GM23338 (cell line): ENCODE measurements at regions not wholly inside any gene's neighbourhood (a gene's known extent, or its start where the extent isn't known, plus 50 kb on each side); places are given as distances from the start of the nearest gene placed in this dataset.

ENCODE experiments used
- CREB1 ChIP-seq: fragments of 250-450 bp; sonication (Bioruptor Pico); IDR thresholded peaks from 2 replicates; pipeline ENCODE4 v1.5.0; 2020; ENCODE audit warnings: low read depth, mild to moderate bottlenecking, moderate library complexity
- CTCF ChIP-seq, 2 experiments: fragments of 200-600 bp in 1 of 2; sonication (generic) in 1 of 2; conservative IDR thresholded peaks; 2 replicates each; pipeline versions ENCODE4 v1.5.1 to v1.6.1; 2016 to 2017; ENCODE audit warnings: antibody characterized with exemption in 2 of 2, low read depth in 2 of 2, mild to moderate bottlenecking in 2 of 2, moderate library complexity in 1 of 2
- EZH2 ChIP-seq: fragments of 200-600 bp; sonication (generic); IDR thresholded peaks from one replicate; pipeline ENCODE4 v1.8.0; 2017; ENCODE audit warnings: antibody characterized with exemption, mild to moderate bottlenecking, low read depth; ENCODE audit not compliant: unreplicated experiment
- EZH2phosphoT487 ChIP-seq: fragments of 200-600 bp; sonication (generic); IDR thresholded peaks from one replicate; pipeline ENCODE4 v1.8.1; 2018; ENCODE audit warnings: antibody characterized with exemption; ENCODE audit not compliant: unreplicated experiment
- JUNB ChIP-seq: IDR thresholded peaks from one replicate; pipeline ENCODE4 v1.6.1; 2016; ENCODE audit warnings: antibody characterized with exemption; ENCODE audit not compliant: unreplicated experiment
- NANOG ChIP-seq: IDR thresholded peaks from 2 replicates; pipeline ENCODE4 v1.6.1; 2016; ENCODE audit warnings: antibody characterized with exemption, borderline replicate concordance
- POLR2AphosphoS5 ChIP-seq: IDR thresholded peaks from 2 replicates; pipeline ENCODE4 v1.6.1; 2016; ENCODE audit warnings: antibody characterized with exemption, low read depth
- STAT1 ChIP-seq: IDR thresholded peaks from one replicate; pipeline ENCODE4 v1.6.1; 2016; ENCODE audit warnings: antibody characterized with exemption; ENCODE audit not compliant: unreplicated experiment
- ZNF114 ChIP-seq: fragments of 250-450 bp; sonication (Bioruptor Pico); IDR thresholded peaks from 2 replicates; pipeline ENCODE4 v1.5.0; 2020; ENCODE audit warnings: mild to moderate bottlenecking, moderate library complexity
- ZNF331 ChIP-seq: fragments of 250-450 bp; sonication (Bioruptor Pico); IDR thresholded peaks from 2 replicates; pipeline ENCODE4 v1.5.0; 2020; ENCODE audit warnings: low read depth, mild to moderate bottlenecking, moderate library complexity
- TF ChIP-seq, protein P1 (sequence below): IDR thresholded peaks from one replicate; pipeline ENCODE4 v1.6.1; 2018; ENCODE audit warnings: antibody characterized with exemption; ENCODE audit not compliant: unreplicated experiment
- TF ChIP-seq, protein P2 (sequence below): fragments of 250-450 bp; sonication (Bioruptor Pico); IDR thresholded peaks from 2 replicates; pipeline ENCODE4 v1.5.0; 2020; ENCODE audit warnings: mild to moderate bottlenecking, moderate library complexity
- TF ChIP-seq, protein P3 (sequence below): IDR thresholded peaks from 2 replicates; pipeline ENCODE4 v1.6.1; 2016; ENCODE audit warnings: antibody characterized with exemption

GRCh38 chr11:121869478-121869877 lies 246.5 kb downstream of the BLID start:
- TF ChIP-seq EZH2 (no peak), CTCF (conservative IDR thresholded peaks at IDR 0.05; ENCODE audit: low read depth in 2 of 2) (no peak), CREB1 (CRISPR knock-in tag) (no peak), JUNB (no peak), POLR2AphosphoS5 (no peak), EZH2phosphoT487 (no peak), ZNF331 (CRISPR knock-in tag) (no peak), NANOG (no peak), ZNF114 (CRISPR knock-in tag) (no peak), STAT1 (no peak)
- TF ChIP-seq, protein P1, sequence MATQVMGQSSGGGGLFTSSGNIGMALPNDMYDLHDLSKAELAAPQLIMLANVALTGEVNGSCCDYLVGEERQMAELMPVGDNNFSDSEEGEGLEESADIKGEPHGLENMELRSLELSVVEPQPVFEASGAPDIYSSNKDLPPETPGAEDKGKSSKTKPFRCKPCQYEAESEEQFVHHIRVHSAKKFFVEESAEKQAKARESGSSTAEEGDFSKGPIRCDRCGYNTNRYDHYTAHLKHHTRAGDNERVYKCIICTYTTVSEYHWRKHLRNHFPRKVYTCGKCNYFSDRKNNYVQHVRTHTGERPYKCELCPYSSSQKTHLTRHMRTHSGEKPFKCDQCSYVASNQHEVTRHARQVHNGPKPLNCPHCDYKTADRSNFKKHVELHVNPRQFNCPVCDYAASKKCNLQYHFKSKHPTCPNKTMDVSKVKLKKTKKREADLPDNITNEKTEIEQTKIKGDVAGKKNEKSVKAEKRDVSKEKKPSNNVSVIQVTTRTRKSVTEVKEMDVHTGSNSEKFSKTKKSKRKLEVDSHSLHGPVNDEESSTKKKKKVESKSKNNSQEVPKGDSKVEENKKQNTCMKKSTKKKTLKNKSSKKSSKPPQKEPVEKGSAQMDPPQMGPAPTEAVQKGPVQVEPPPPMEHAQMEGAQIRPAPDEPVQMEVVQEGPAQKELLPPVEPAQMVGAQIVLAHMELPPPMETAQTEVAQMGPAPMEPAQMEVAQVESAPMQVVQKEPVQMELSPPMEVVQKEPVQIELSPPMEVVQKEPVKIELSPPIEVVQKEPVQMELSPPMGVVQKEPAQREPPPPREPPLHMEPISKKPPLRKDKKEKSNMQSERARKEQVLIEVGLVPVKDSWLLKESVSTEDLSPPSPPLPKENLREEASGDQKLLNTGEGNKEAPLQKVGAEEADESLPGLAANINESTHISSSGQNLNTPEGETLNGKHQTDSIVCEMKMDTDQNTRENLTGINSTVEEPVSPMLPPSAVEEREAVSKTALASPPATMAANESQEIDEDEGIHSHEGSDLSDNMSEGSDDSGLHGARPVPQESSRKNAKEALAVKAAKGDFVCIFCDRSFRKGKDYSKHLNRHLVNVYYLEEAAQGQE = no peak
- TF ChIP-seq, protein P2, sequence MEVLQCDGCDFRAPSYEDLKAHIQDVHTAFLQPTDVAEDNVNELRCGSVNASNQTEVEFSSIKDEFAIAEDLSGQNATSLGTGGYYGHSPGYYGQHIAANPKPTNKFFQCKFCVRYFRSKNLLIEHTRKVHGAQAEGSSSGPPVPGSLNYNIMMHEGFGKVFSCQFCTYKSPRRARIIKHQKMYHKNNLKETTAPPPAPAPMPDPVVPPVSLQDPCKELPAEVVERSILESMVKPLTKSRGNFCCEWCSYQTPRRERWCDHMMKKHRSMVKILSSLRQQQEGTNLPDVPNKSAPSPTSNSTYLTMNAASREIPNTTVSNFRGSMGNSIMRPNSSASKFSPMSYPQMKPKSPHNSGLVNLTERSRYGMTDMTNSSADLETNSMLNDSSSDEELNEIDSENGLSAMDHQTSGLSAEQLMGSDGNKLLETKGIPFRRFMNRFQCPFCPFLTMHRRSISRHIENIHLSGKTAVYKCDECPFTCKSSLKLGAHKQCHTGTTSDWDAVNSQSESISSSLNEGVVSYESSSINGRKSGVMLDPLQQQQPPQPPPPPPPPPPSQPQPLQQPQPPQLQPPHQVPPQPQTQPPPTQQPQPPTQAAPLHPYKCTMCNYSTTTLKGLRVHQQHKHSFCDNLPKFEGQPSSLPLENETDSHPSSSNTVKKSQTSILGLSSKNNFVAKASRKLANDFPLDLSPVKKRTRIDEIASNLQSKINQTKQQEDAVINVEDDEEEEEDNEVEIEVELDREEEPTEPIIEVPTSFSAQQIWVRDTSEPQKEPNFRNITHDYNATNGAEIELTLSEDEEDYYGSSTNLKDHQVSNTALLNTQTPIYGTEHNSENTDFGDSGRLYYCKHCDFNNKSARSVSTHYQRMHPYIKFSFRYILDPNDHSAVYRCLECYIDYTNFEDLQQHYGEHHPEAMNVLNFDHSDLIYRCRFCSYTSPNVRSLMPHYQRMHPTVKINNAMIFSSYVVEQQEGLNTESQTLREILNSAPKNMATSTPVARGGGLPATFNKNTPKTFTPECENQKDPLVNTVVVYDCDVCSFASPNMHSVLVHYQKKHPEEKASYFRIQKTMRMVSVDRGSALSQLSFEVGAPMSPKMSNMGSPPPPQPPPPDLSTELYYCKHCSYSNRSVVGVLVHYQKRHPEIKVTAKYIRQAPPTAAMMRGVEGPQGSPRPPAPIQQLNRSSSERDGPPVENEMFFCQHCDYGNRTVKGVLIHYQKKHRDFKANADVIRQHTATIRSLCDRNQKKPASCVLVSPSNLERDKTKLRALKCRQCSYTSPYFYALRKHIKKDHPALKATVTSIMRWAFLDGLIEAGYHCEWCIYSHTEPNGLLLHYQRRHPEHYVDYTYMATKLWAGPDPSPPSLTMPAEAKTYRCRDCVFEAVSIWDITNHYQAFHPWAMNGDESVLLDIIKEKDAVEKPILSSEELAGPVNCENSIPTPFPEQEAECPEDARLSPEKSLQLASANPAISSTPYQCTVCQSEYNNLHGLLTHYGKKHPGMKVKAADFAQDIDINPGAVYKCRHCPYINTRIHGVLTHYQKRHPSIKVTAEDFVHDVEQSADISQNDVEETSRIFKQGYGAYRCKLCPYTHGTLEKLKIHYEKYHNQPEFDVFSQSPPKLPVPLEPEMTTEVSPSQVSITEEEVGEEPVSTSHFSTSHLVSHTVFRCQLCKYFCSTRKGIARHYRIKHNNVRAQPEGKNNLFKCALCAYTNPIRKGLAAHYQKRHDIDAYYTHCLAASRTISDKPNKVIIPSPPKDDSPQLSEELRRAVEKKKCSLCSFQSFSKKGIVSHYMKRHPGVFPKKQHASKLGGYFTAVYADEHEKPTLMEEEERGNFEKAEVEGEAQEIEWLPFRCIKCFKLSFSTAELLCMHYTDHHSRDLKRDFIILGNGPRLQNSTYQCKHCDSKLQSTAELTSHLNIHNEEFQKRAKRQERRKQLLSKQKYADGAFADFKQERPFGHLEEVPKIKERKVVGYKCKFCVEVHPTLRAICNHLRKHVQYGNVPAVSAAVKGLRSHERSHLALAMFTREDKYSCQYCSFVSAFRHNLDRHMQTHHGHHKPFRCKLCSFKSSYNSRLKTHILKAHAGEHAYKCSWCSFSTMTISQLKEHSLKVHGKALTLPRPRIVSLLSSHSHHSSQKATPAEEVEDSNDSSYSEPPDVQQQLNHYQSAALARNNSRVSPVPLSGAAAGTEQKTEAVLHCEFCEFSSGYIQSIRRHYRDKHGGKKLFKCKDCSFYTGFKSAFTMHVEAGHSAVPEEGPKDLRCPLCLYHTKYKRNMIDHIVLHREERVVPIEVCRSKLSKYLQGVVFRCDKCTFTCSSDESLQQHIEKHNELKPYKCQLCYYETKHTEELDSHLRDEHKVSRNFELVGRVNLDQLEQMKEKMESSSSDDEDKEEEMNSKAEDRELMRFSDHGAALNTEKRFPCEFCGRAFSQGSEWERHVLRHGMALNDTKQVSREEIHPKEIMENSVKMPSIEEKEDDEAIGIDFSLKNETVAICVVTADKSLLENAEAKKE (CRISPR knock-in tag) = no peak
- TF ChIP-seq, protein P3, sequence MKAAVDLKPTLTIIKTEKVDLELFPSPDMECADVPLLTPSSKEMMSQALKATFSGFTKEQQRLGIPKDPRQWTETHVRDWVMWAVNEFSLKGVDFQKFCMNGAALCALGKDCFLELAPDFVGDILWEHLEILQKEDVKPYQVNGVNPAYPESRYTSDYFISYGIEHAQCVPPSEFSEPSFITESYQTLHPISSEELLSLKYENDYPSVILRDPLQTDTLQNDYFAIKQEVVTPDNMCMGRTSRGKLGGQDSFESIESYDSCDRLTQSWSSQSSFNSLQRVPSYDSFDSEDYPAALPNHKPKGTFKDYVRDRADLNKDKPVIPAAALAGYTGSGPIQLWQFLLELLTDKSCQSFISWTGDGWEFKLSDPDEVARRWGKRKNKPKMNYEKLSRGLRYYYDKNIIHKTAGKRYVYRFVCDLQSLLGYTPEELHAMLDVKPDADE = no peak
